ENCODE measurements at regions not wholly inside any gene's neighbourhood (a gene's known extent, or its start where the extent isn't known, plus 50 kb on each side); places are given as distances from the start of the nearest gene placed in this dataset.

DNA sequence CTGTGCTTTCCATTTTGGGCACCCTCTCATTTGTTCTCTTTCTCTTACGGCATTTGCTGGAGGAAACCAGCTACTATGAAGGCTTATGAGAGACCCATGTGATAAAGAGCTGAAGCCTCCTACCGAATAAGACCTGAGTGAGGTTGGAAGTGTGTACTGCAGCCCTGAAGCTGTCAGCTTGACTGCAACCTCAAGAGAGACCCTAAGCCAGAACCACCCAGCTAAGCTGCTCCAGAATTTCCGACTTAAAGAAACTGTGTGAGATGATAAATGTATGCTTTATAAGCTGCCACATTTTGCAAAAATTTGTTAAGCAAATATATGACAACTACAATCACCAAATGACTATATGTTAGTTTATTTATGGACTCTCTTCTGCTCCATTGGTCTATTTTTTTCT lies 151.7 kb upstream of the PTPRD start:
- Mint-ChIP-seq H3K4me1 (no peaks in the 10 kb centered on the region), H3K4me3 (no peak overlapping the region), H3K27ac (no peak overlapping the region), H3K36me3 (no peaks in the 10 kb centered on the region), H3K9me3 (peaks cover 0 to 22% (median 2%) of the 10 kb centered on the region in 3 donors), H3K27me3 (no peaks in the 10 kb centered on the region)

DNA sequence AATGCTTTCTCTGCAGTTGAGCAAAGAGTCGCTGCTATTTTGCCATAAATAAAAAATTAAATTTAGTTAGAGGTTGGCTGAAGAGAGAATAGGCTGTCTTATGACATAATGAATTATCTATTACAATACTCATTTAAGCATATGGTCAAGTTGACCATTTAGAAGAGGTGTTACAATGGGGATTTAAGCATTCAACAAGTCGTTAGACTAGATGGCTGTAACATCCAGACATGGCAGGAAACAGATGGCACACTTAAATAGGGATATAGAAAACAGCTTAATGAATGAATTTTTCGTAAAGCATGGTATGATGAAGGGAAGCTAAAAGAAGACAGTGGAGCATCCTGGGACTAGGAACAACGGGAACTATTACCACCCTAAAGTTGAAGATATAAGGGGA lies 160.3 kb upstream of the PTPRD start:
- Mint-ChIP-seq H3K9me3 (peaks cover 4 to 10% (median 7%) of the 10 kb centered on the region in 3 donors), H3K36me3 (peaks cover 2% of the 10 kb centered on the region), H3K27ac (no peak overlapping the region), H3K4me1 (no peaks in the 10 kb centered on the region), H3K4me3 (no peak overlapping the region), H3K27me3 (no peaks in the 10 kb centered on the region)

GRCh38 chr9:10774051-10774450 lies 161.2 kb upstream of the PTPRD start:
- Mint-ChIP-seq H3K27me3 (no peaks in the 10 kb centered on the region), H3K9me3 (peaks cover 4 to 7% (median 5%) of the 10 kb centered on the region in 3 donors), H3K4me3 (no peak overlapping the region), H3K27ac (no peak overlapping the region), H3K4me1 (no peaks in the 10 kb centered on the region), H3K36me3 (peaks cover 2% of the 10 kb centered on the region)

- Mint-ChIP-seq H3K4me1 (no peaks in the 10 kb centered on the region), H3K36me3 (no peaks in the 10 kb centered on the region), H3K9me3 (peaks cover 2 to 14% (median 5%) of the 10 kb centered on the region in 3 donors), H3K27me3 (no peaks in the 10 kb centered on the region), H3K27ac (no peak overlapping the region), H3K4me3 (no peak overlapping the region)
Observed at GRCh38 chr9:10785255-10785654, 172.5 kb upstream of the PTPRD start.

GRCh38 chr9:10793306-10793705 lies 180.5 kb upstream of the PTPRD start:
- Mint-ChIP-seq H3K27me3 (no peaks in the 10 kb centered on the region), H3K4me3 (no peak overlapping the region), H3K9me3 (peaks cover 0 to 28% (median 8%) of the 10 kb centered on the region in 3 donors), H3K36me3 (no peaks in the 10 kb centered on the region), H3K27ac (no peak overlapping the region), H3K4me1 (no peaks in the 10 kb centered on the region)

GRCh38 chr9:10804486-10804885 lies 191.7 kb upstream of the PTPRD start:
- H3K4me3 Mint-ChIP-seq: no peak overlapping the region
- peaks cover 2% of the 10 kb centered on the region for H3K36me3 Mint-ChIP-seq
- no peaks in the 10 kb centered on the region for H3K27me3 Mint-ChIP-seq
- peaks cover 0 to 2% (median 1%) of the 10 kb centered on the region in 3 donors for H3K9me3 Mint-ChIP-seq
- no peaks in the 10 kb centered on the region for H3K4me1 Mint-ChIP-seq
- H3K27ac Mint-ChIP-seq: no peak overlapping the region

- Mint-ChIP-seq H3K9me3 (peaks cover 0 to 2% (median 1%) of the 10 kb centered on the region in 3 donors), H3K27ac (no peak overlapping the region), H3K36me3 (no peaks in the 10 kb centered on the region), H3K4me1 (no peaks in the 10 kb centered on the region), H3K27me3 (no peaks in the 10 kb centered on the region), H3K4me3 (no peak overlapping the region)
Observed at GRCh38 chr9:10806868-10807267, 194.1 kb upstream of the PTPRD start.

GRCh38 chr9:10818206-10818605 lies 205.4 kb upstream of the PTPRD start:
- Mint-ChIP-seq H3K4me1 (no peaks in the 10 kb centered on the region), H3K36me3 (no peaks in the 10 kb centered on the region), H3K4me3 (no peak overlapping the region), H3K27ac (no peak overlapping the region), H3K27me3 (no peaks in the 10 kb centered on the region), H3K9me3 (peaks cover 0 to 21% (median 0%) of the 10 kb centered on the region in 3 donors)

- no peaks in the 10 kb centered on the region for H3K36me3 Mint-ChIP-seq
Observed at GRCh38 chr9:10835791-10836463, 223.1 kb upstream of the PTPRD start.

GRCh38 chr9:10843151-10843550 lies 230.3 kb upstream of the PTPRD start:
- Mint-ChIP-seq H3K27me3 (no peaks in the 10 kb centered on the region), H3K27ac (no peak overlapping the region), H3K36me3 (no peaks in the 10 kb centered on the region), H3K9me3 (peaks cover 0 to 3% (median 0%) of the 10 kb centered on the region in 3 donors), H3K4me3 (no peak overlapping the region), H3K4me1 (no peaks in the 10 kb centered on the region)

More at GRCh38 chr9:10835791-10836463, 223.1 kb upstream of the PTPRD start:
- Mint-ChIP-seq H3K4me1 (no peaks in the 10 kb centered on the region), H3K27ac (no peak overlapping the region), H3K9me3 (peaks cover 0 to 5% (median 2%) of the 10 kb centered on the region in 3 donors), H3K4me3 (no peak overlapping the region), H3K27me3 (no peaks in the 10 kb centered on the region)

- Mint-ChIP-seq H3K36me3 (no peaks in the 10 kb centered on the region), H3K4me3 (no peak overlapping the region), H3K27ac (no peak overlapping the region), H3K27me3 (no peaks in the 10 kb centered on the region), H3K4me1 (no peaks in the 10 kb centered on the region), H3K9me3 (peaks cover 0 to 14% (median 5%) of the 10 kb centered on the region in 3 donors)
Observed at GRCh38 chr9:10855847-10856246, 243.0 kb upstream of the PTPRD start.

DNA sequence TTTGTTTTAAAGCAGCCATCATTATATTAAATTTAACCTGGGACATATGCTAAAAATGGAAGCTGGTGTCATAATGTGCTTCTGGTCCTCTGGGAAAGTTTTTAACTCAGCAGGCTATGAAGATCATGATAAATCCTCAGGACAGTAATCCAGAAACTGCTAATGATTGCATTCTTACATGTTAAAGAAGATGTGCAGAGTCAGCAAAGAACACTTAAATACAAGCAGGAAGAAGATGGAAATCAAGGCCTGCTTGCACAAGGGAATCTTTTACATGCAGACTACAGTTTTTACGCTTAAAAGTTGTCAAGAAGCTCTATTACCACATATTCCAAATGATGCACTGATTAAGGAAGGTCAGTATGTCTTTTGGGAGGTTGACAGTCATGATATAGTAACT lies 246.0 kb upstream of the PTPRD start:
- Mint-ChIP-seq H3K4me1 (no peaks in the 10 kb centered on the region), H3K36me3 (no peaks in the 10 kb centered on the region), H3K27ac (no peak overlapping the region), H3K4me3 (no peak overlapping the region), H3K9me3 (peaks cover 0 to 19% (median 3%) of the 10 kb centered on the region in 3 donors), H3K27me3 (no peaks in the 10 kb centered on the region)

GRCh38 chr9:10863476-10863875 lies 250.7 kb upstream of the PTPRD start:
- Mint-ChIP-seq H3K4me1 (no peaks in the 10 kb centered on the region), H3K36me3 (no peaks in the 10 kb centered on the region), H3K4me3 (no peak overlapping the region), H3K27me3 (no peaks in the 10 kb centered on the region), H3K9me3 (peaks cover 0 to 8% (median 3%) of the 10 kb centered on the region in 3 donors), H3K27ac (no peak overlapping the region)

DNA sequence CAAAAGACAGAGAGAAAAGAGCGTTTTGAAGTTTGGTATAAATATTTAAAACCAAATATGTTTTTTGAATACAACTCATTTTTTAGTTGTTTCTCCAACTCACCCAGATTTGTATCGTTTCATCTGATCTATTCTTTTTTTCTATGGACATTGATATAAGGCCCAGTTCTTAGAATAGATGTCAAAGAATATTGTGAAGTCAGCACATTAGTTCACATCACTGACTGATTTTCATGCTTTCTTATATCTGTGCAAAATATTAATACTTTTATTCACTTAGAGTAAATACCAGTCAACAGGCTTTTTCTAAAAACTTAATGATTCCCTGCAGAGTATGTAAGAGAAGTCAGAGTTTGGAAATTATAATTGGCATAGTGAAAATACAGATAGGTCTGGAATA lies 254.4 kb upstream of the PTPRD start:
- Mint-ChIP-seq H3K4me3 (no peak overlapping the region), H3K27me3 (no peaks in the 10 kb centered on the region), H3K36me3 (no peaks in the 10 kb centered on the region), H3K4me1 (no peaks in the 10 kb centered on the region), H3K27ac (no peak overlapping the region), H3K9me3 (peaks cover 2 to 19% (median 3%) of the 10 kb centered on the region in 3 donors)

GRCh38 chr9:10869687-10870086 lies 256.9 kb upstream of the PTPRD start:
- H3K4me1 Mint-ChIP-seq: no peaks in the 10 kb centered on the region
- H3K9me3 Mint-ChIP-seq: peaks cover 2 to 14% (median 3%) of the 10 kb centered on the region in 3 donors
- no peaks in the 10 kb centered on the region for H3K27me3 Mint-ChIP-seq
- no peak overlapping the region for H3K4me3 Mint-ChIP-seq
- no peaks in the 10 kb centered on the region for H3K36me3 Mint-ChIP-seq
- no peak overlapping the region for H3K27ac Mint-ChIP-seq

DNA sequence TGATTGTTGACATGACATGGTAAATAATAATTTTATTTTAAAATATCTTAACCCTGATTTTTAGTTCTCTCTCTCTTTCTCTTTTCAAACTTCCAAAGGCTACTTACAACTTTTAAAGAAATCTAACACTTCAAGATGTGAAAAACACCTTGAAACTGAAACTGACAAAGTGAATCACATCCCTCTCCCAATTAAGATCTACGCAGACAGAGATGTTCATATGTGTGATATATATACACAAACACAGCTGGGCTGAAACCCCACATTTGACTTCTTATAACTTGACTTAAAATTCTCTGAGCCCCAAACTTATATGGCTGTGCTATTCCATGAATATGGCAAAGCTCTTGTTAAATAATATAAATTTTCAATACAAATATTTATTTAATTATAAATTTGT lies 261.2 kb upstream of the PTPRD start:
- no peak overlapping the region for H3K4me3 Mint-ChIP-seq
- no peaks in the 10 kb centered on the region for H3K4me1 Mint-ChIP-seq
- H3K9me3 Mint-ChIP-seq: peaks cover 0 to 10% (median 4%) of the 10 kb centered on the region in 3 donors
- H3K36me3 Mint-ChIP-seq: no peaks in the 10 kb centered on the region
- H3K27ac Mint-ChIP-seq: no peak overlapping the region
- H3K27me3 Mint-ChIP-seq: no peaks in the 10 kb centered on the region
